SK-N-SH (cell line): ENCODE measurements at regions not wholly inside any gene's neighbourhood (a gene's known extent, or its start where the extent isn't known, plus 50 kb on each side); places are given as distances from the start of the nearest gene placed in this dataset.

Source experiments
- CTCF ChIA-PET: fragments of 300-600, 350-600 bp; formaldehyde crosslinking; extraction: SDS; loops from one replicate; lab custom pipeline; 2021; lab: Yijun Ruan, JAX
- POLR2A ChIA-PET: fragments of 350-600 bp; sonication (Branson Sonifier 250); formaldehyde crosslinking; extraction: SDS; loops from one replicate; lab custom pipeline; 2020; ENCODE audit warnings: antibody characterized with exemption, inconsistent platforms; lab: Yijun Ruan, JAX
- DNase-seq: peaks from one replicate; pipeline ENCODE4 v3.0.0; 2012
- H2AFZ ChIP-seq: fragments of 200-600 bp; sonication (generic); 2 replicates; pipeline ENCODE4 v1.8.1; 2016; ENCODE audit warnings: antibody characterized with exemption, mild to moderate bottlenecking, low read depth
- H3F3A ChIP-seq: fragments of 200-600 bp; sonication (generic); replicated peaks from 2 replicates; pipeline ENCODE3; 2016; ENCODE audit warnings: antibody characterized with exemption, mild to moderate bottlenecking; ENCODE audit not compliant: insufficient read depth
- H3K27ac ChIP-seq, 2 experiments: fragments of 200-500 bp in 1 of 2; fragments of 200-600 bp in 1 of 2; sonication (Bioruptor generic) in 1 of 2; sonication (generic), shearing (Covaris generic) in 1 of 2; 2 replicates each; pipeline versions ENCODE4 v1.5.1 to v1.6.1; 2014 to 2016; ENCODE audit warnings: low read depth in 2 of 2, inconsistent platforms in 1 of 2, low read length in 1 of 2, mild to moderate bottlenecking in 1 of 2, mixed read lengths in 1 of 2
- H3K27me3 ChIP-seq: fragments of 200-600 bp; sonication (generic), shearing (Covaris generic); 2 replicates; pipeline ENCODE4 v1.6.1; 2016; ENCODE audit warnings: mixed run types; ENCODE audit not compliant: insufficient read depth
- H3K36me3 ChIP-seq, 2 experiments: fragments of 200-500 bp in 1 of 2; fragments of 200-600 bp in 1 of 2; sonication (Bioruptor generic) in 1 of 2; sonication (generic) in 1 of 2; replicated peaks in 1 of 2; 2 replicates each; pipeline versions ENCODE3 to v1.5.1; 2014 to 2016; ENCODE audit warnings: low read length in 1 of 2, mild to moderate bottlenecking in 1 of 2; ENCODE audit not compliant: insufficient read depth in 2 of 2, control insufficient read depth in 1 of 2
- H3K4me1 ChIP-seq, 2 experiments: fragments of 200-500 bp in 1 of 2; fragments of 200-600 bp in 1 of 2; sonication (Bioruptor generic) in 1 of 2; sonication (generic), shearing (Covaris generic) in 1 of 2; 2 replicates each; pipeline versions ENCODE4 v1.5.1 to v1.6.1; 2014 to 2016; ENCODE audit warnings: low read depth in 1 of 2, low read length in 1 of 2, mixed run types in 1 of 2; ENCODE audit not compliant: insufficient read depth in 2 of 2, control insufficient read depth in 1 of 2
- H3K4me2 ChIP-seq: fragments of 200-600 bp; sonication (generic), shearing (Covaris generic); 2 replicates; pipeline ENCODE4 v1.6.1; 2017; ENCODE audit warnings: mixed run types
- H3K4me3 ChIP-seq, 2 experiments: fragments of 200-500 bp in 1 of 2; fragments of 200-600 bp in 1 of 2; sonication (Bioruptor generic) in 1 of 2; sonication (generic), shearing (Covaris generic) in 1 of 2; 2 replicates each; pipeline versions ENCODE4 v1.5.1 to v1.8.1; 2014 to 2016; ENCODE audit warnings: low read depth in 2 of 2, inconsistent platforms in 1 of 2, low read length in 1 of 2, mild to moderate bottlenecking in 1 of 2, mixed read lengths in 1 of 2, moderate library complexity in 1 of 2
- H3K79me2 ChIP-seq: fragments of 200-600 bp; sonication (generic); 2 replicates; pipeline ENCODE4 v1.8.1; 2017; ENCODE audit warnings: mild to moderate bottlenecking; ENCODE audit not compliant: insufficient read depth
- H3K9ac ChIP-seq: fragments of 200-600 bp; sonication (generic); 2 replicates; pipeline ENCODE4 v1.6.1; 2017; ENCODE audit warnings: mixed run types
- H3K9me2 ChIP-seq: fragments of 200-600 bp; sonication (generic); 2 replicates; pipeline ENCODE4 v1.6.1; 2017; ENCODE audit warnings: mixed run types
- H3K9me3 ChIP-seq: fragments of 200-600 bp; sonication (generic); 2 replicates; pipeline ENCODE4 v1.6.1; 2017; ENCODE audit warnings: mixed run types, mild to moderate bottlenecking, moderate library complexity
- H4K20me1 ChIP-seq: fragments of 200-600 bp; sonication (generic); 2 replicates; pipeline ENCODE4 v1.6.1; 2017; ENCODE audit warnings: mild to moderate bottlenecking, mixed run types; ENCODE audit not compliant: insufficient read depth
- CHD2 ChIP-seq: fragments of 150-350 bp; IDR thresholded peaks from 2 replicates; pipeline ENCODE4 v1.6.1; 2018; ENCODE audit warnings: low read length; ENCODE audit not compliant: partially characterized antibody
- EZH2phosphoT487 ChIP-seq: fragments of 200-600 bp; sonication (generic); IDR thresholded peaks from 2 replicates; pipeline ENCODE4 v1.6.1; 2017; ENCODE audit warnings: low read depth, mixed run types, mild to moderate bottlenecking, antibody characterized with exemption, moderate library complexity, borderline replicate concordance
- FOXM1 ChIP-seq: IDR thresholded peaks from 2 replicates; pipeline ENCODE4 v1.4.0; 2012; ENCODE audit warnings: low read depth, mild to moderate bottlenecking
- GABPA ChIP-seq: IDR thresholded peaks from 2 replicates; pipeline ENCODE4 v1.4.0; 2012; ENCODE audit warnings: low read depth, mild to moderate bottlenecking
- IRF3 ChIP-seq: fragments of 150-350 bp; IDR thresholded peaks from 2 replicates; pipeline ENCODE4 v1.6.1; 2016; ENCODE audit warnings: mild to moderate bottlenecking, low read depth, low read length
- JUND ChIP-seq: IDR thresholded peaks from 2 replicates; pipeline ENCODE4 v1.4.0; 2012
- MEF2A ChIP-seq: IDR thresholded peaks from 2 replicates; pipeline ENCODE4 v1.4.0; 2012; ENCODE audit warnings: low read depth, borderline replicate concordance
- MXI1 ChIP-seq: IDR thresholded peaks from 2 replicates; pipeline ENCODE4 v1.6.1; 2012; ENCODE audit warnings: mild to moderate bottlenecking, low read depth, low read length, improper control_type of control experiment
- PBX3 ChIP-seq: IDR thresholded peaks from 2 replicates; pipeline ENCODE4; 2012
- POLR2AphosphoS5 ChIP-seq: IDR thresholded peaks from 2 replicates; pipeline ENCODE4 v1.6.1; 2012; ENCODE audit warnings: low read depth, low read length
- RCOR1 ChIP-seq: fragments of 150-350 bp; IDR thresholded peaks from 2 replicates; pipeline ENCODE4 v1.6.1; 2017; ENCODE audit warnings: antibody characterized with exemption, low read length
- REST ChIP-seq: IDR thresholded peaks from 2 replicates; pipeline ENCODE4 v1.6.1; 2012; ENCODE audit warnings: mild to moderate bottlenecking, low read depth, low read length, moderate library complexity
- RXRA ChIP-seq: IDR thresholded peaks from 2 replicates; pipeline ENCODE4 v1.4.0; 2012; ENCODE audit warnings: low read depth, mild to moderate bottlenecking, borderline replicate concordance
- SIN3A ChIP-seq: IDR thresholded peaks from 2 replicates; pipeline ENCODE4 v1.6.1; 2012; ENCODE audit warnings: low read depth, mild to moderate bottlenecking, low read length, moderate library complexity, borderline replicate concordance
- TAF1 ChIP-seq: IDR thresholded peaks from 2 replicates; pipeline ENCODE4 v1.6.1; 2012; ENCODE audit warnings: low read depth, mild to moderate bottlenecking, low read length, moderate library complexity, borderline replicate concordance
- TCF12 ChIP-seq: IDR thresholded peaks from 2 replicates; pipeline ENCODE4 v1.4.0; 2012
- TEAD4 ChIP-seq: IDR thresholded peaks from 2 replicates; pipeline ENCODE4 v1.4.0; 2012; ENCODE audit warnings: mild to moderate bottlenecking, borderline replicate concordance; ENCODE audit not compliant: insufficient read depth
- USF1 ChIP-seq: IDR thresholded peaks from 2 replicates; pipeline ENCODE4 v1.4.0; 2012; ENCODE audit warnings: low read depth, borderline replicate concordance
- USF2 ChIP-seq: fragments of 150-350 bp; IDR thresholded peaks from 2 replicates; pipeline ENCODE4 v1.6.1; 2017; ENCODE audit warnings: antibody characterized with exemption, low read length, low read depth, borderline replicate concordance
- WGBS: methylation state at CpG from one replicate; pipeline ENCODE4 v1.1.6; 2017; ENCODE audit warnings: low lambda C conversion rate; 5-methylcytosine and 5-hydroxymethylcytosine counted together

GRCh38 chr18:27778925-27779324 is 398.0 kb downstream of the CDH2 start:
- DNase-seq, result no peak
- Histone ChIP-seq H3K4me3 (no peak overlapping the region), H3K4me2 (no peak overlapping the region), H4K20me1 (no peaks in the 10 kb centered on the region), H3K9ac (no peak overlapping the region), H3K9me3 (no peaks in the 10 kb centered on the region), H2AFZ (no peak overlapping the region), H3F3A (no peaks in the 10 kb centered on the region), H3K9me2 (no peaks in the 10 kb centered on the region), H3K79me2 (no peaks in the 10 kb centered on the region), H3K4me1 (no peaks in the 10 kb centered on the region), H3K27ac (no peak overlapping the region), H3K27me3 (no peaks in the 10 kb centered on the region), H3K36me3 (no peaks in the 10 kb centered on the region)
- TF ChIP-seq RCOR1 (no peak), RXRA (no peak), SIN3A (no peak), TEAD4 (no peak), TCF12 (no peak), REST (no peak), JUND (no peak), POLR2AphosphoS5 (no peak), USF1 (no peak), GABPA (no peak), CHD2 (no peak), IRF3 (no peak), MXI1 (no peak), MEF2A (no peak), FOXM1 (no peak), PBX3 (no peak), TAF1 (no peak), EZH2phosphoT487 (no peak), USF2 (no peak)
- POLR2A ChIA-PET, result no interaction called here
- CTCF ChIA-PET, result interaction anchor here (1.4 to 1.8 kb wide), 4 partner anchors 11 to 20 kb away, joined by 3 to 4 read pairs (median 4); no protein-coding TSS in a partner anchor
- WGBS, result 38% methylated on average over 1 of the region's 1 CpG
